GM23338 (cell line): ENCODE measurements at regions not wholly inside any gene's neighbourhood (a gene's known extent, or its start where the extent isn't known, plus 50 kb on each side); places are given as distances from the start of the nearest gene placed in this dataset.

Source experiments
- ATAC-seq: fragments of 200-7000 bp; cut with Tn5 transposase; 3 replicates; pipeline ENCODE4 v1.9.1; 2020
- DNase-seq: peaks from one replicate; pipeline ENCODE4 v3.0.0-alpha.2; 2015; ENCODE audit warnings: low spot score
- H2AFZ ChIP-seq: fragments of 200-600 bp; sonication (generic); 2 replicates; pipeline ENCODE4 v1.8.0; 2016; ENCODE audit warnings: antibody characterized with exemption, mild to moderate bottlenecking, moderate library complexity
- H3F3A ChIP-seq: fragments of 200-600 bp; sonication (generic); replicated peaks from 2 replicates; pipeline ENCODE4 v1.8.0; 2017; ENCODE audit warnings: antibody characterized with exemption, mixed run types, low read depth
- H3K27ac ChIP-seq: fragments of 200-600 bp; sonication (generic); 2 replicates; pipeline ENCODE4 v1.6.1; 2016; ENCODE audit warnings: low read depth
- H3K27me3 ChIP-seq: fragments of 200-600 bp; sonication (generic); 2 replicates; pipeline ENCODE4 v1.8.0; 2016; ENCODE audit warnings: mild to moderate bottlenecking, mixed run types, moderate library complexity; ENCODE audit not compliant: insufficient read depth
- H3K36me3 ChIP-seq: fragments of 200-600 bp; sonication (generic); 2 replicates; pipeline ENCODE4 v1.8.0; 2016; ENCODE audit warnings: mild to moderate bottlenecking; ENCODE audit not compliant: insufficient read depth
- H3K4me1 ChIP-seq: fragments of 200-600 bp; sonication (generic); 2 replicates; pipeline ENCODE4 v1.8.0; 2016; ENCODE audit warnings: mild to moderate bottlenecking, moderate library complexity; ENCODE audit not compliant: insufficient read depth
- H3K4me2 ChIP-seq: fragments of 200-600 bp; sonication (generic); 2 replicates; pipeline ENCODE4 v1.7.1; 2017; ENCODE audit warnings: mixed run types
- H3K4me3 ChIP-seq: fragments of 200-600 bp; sonication (generic); 2 replicates; pipeline ENCODE4 v1.6.1; 2016; ENCODE audit warnings: mixed run types
- H3K79me2 ChIP-seq: fragments of 200-600 bp; sonication (generic); replicated peaks from 2 replicates; pipeline ENCODE4 v1.8.0; 2017; ENCODE audit warnings: mild to moderate bottlenecking; ENCODE audit not compliant: insufficient read depth
- H3K9me2 ChIP-seq: fragments of 200-600 bp; sonication (generic); 2 replicates; pipeline ENCODE4 v1.8.0; 2017; ENCODE audit not compliant: insufficient read depth
- H4K20me1 ChIP-seq: fragments of 200-600 bp; sonication (generic); replicated peaks from 2 replicates; pipeline ENCODE4 v1.8.0; 2017; ENCODE audit warnings: mild to moderate bottlenecking; ENCODE audit not compliant: insufficient read depth
- H3K27ac Mint-ChIP-seq: 2 replicates; pipeline ENCODE4 v1.8.0; 2020; ENCODE audit warnings: inconsistent platforms, mild to moderate bottlenecking, moderate library complexity, mixed read lengths
- H3K27me3 Mint-ChIP-seq: 3 replicates; pipeline ENCODE4 v1.8.0; 2022; ENCODE audit warnings: low read depth, mild to moderate bottlenecking, moderate library complexity, mixed read lengths, inconsistent platforms; ENCODE audit not compliant: insufficient read depth, poor library complexity
- H3K36me3 Mint-ChIP-seq: 3 replicates; pipeline ENCODE4 v1.8.0; 2021; ENCODE audit warnings: low read depth, mild to moderate bottlenecking, inconsistent platforms, moderate library complexity, mixed read lengths
- H3K4me1 Mint-ChIP-seq: 3 replicates; pipeline ENCODE4 v1.8.0; 2020; ENCODE audit warnings: mild to moderate bottlenecking, inconsistent platforms, mixed read lengths
- H3K4me3 Mint-ChIP-seq: 3 replicates; pipeline ENCODE4 v1.8.0; 2021; ENCODE audit warnings: moderate library complexity, mild to moderate bottlenecking, inconsistent platforms, mixed read lengths
- H3K9me3 Mint-ChIP-seq: 3 replicates; pipeline ENCODE4 v1.8.0; 2020; ENCODE audit warnings: moderate library complexity, mild to moderate bottlenecking, inconsistent platforms, mixed read lengths
- CTCF ChIP-seq, 2 experiments: fragments of 200-600 bp in 1 of 2; sonication (generic) in 1 of 2; conservative IDR thresholded peaks; 2 replicates each; pipeline versions ENCODE4 v1.5.1 to v1.6.1; 2016 to 2017; ENCODE audit warnings: antibody characterized with exemption in 2 of 2, low read depth in 2 of 2, mild to moderate bottlenecking in 2 of 2, moderate library complexity in 1 of 2
- ETS1 ChIP-seq: IDR thresholded peaks from 2 replicates; pipeline ENCODE4 v1.6.1; 2016; ENCODE audit warnings: antibody characterized with exemption
- EZH2 ChIP-seq: fragments of 200-600 bp; sonication (generic); IDR thresholded peaks from one replicate; pipeline ENCODE4 v1.8.0; 2017; ENCODE audit warnings: antibody characterized with exemption, mild to moderate bottlenecking, low read depth; ENCODE audit not compliant: unreplicated experiment
- EZH2phosphoT487 ChIP-seq: fragments of 200-600 bp; sonication (generic); IDR thresholded peaks from one replicate; pipeline ENCODE4 v1.8.1; 2018; ENCODE audit warnings: antibody characterized with exemption; ENCODE audit not compliant: unreplicated experiment
- JUNB ChIP-seq: IDR thresholded peaks from one replicate; pipeline ENCODE4 v1.6.1; 2016; ENCODE audit warnings: antibody characterized with exemption; ENCODE audit not compliant: unreplicated experiment
- NANOG ChIP-seq: IDR thresholded peaks from 2 replicates; pipeline ENCODE4 v1.6.1; 2016; ENCODE audit warnings: antibody characterized with exemption, borderline replicate concordance
- POLR2AphosphoS5 ChIP-seq: IDR thresholded peaks from 2 replicates; pipeline ENCODE4 v1.6.1; 2016; ENCODE audit warnings: antibody characterized with exemption, low read depth
- REST ChIP-seq: IDR thresholded peaks from one replicate; pipeline ENCODE4 v1.6.1; 2018; ENCODE audit warnings: antibody characterized with exemption; ENCODE audit not compliant: unreplicated experiment
- STAT1 ChIP-seq: IDR thresholded peaks from one replicate; pipeline ENCODE4 v1.6.1; 2016; ENCODE audit warnings: antibody characterized with exemption; ENCODE audit not compliant: unreplicated experiment
- ZNF462 ChIP-seq: fragments of 250-450 bp; sonication (Bioruptor Pico); IDR thresholded peaks from 2 replicates; pipeline ENCODE4 v1.5.0; 2020; ENCODE audit warnings: mild to moderate bottlenecking, moderate library complexity

GRCh38 chr1:186761358-186761757 is 67.4 kb upstream of the PLA2G4A start:
- no peak overlapping the region for H3K4me2 ChIP-seq
- no peaks in the 10 kb centered on the region for H3K79me2 ChIP-seq
- DNase-seq (no peak), ATAC-seq (no peak)
- H3K27me3 ChIP-seq, result no peaks in the 10 kb centered on the region
- no peaks in the 10 kb centered on the region for H3F3A ChIP-seq
- Mint-ChIP-seq H3K4me3 (no peak overlapping the region), H3K4me1 (peaks cover 15% of the 10 kb centered on the region), H3K27ac (no peak overlapping the region; the same call in 1 of the 2 replicates), H3K9me3 (no peaks in the 10 kb centered on the region), H3K36me3 (no peaks in the 10 kb centered on the region), H3K27me3 (no peaks in the 10 kb centered on the region)
- no peaks in the 10 kb centered on the region for H3K4me1 ChIP-seq
- no peak overlapping the region for H3K27ac ChIP-seq
- H3K36me3 ChIP-seq, result no peaks in the 10 kb centered on the region
- H4K20me1 ChIP-seq, result no peaks in the 10 kb centered on the region
- H3K9me2 ChIP-seq, result 0 out of 2 replicates have a peak, but pooled peaks cover 4% of the 10 kb centered on the region
- TF ChIP-seq NANOG, result no peak
- no peak for TF ChIP-seq EZH2
- H2AFZ ChIP-seq, result no peak overlapping the region
- no peak overlapping the region for H3K4me3 ChIP-seq

- DNase-seq (no peak), ATAC-seq (no peak)
- Histone ChIP-seq H4K20me1 (no peaks in the 10 kb centered on the region), H3K27ac (no peak overlapping the region), H3K9me2 (peaks cover 2% of the 10 kb centered on the region; the same call in 1 of the 2 replicates), H3K79me2 (no peaks in the 10 kb centered on the region), H3K4me3 (no peak overlapping the region), H3K27me3 (no peaks in the 10 kb centered on the region), H3K4me1 (no peaks in the 10 kb centered on the region), H3K4me2 (no peak overlapping the region), H3K36me3 (no peaks in the 10 kb centered on the region), H2AFZ (no peak overlapping the region), H3F3A (no peaks in the 10 kb centered on the region)
- peak overlapping the region; percentile 51 for H3K27ac Mint-ChIP-seq
- peaks cover 15% of the 10 kb centered on the region for H3K4me1 Mint-ChIP-seq
- no peak overlapping the region for H3K4me3 Mint-ChIP-seq
- H3K36me3 Mint-ChIP-seq, result no peaks in the 10 kb centered on the region
- no peaks in the 10 kb centered on the region for H3K27me3 Mint-ChIP-seq
- no peaks in the 10 kb centered on the region for H3K9me3 Mint-ChIP-seq
- TF ChIP-seq JUNB (no peak), EZH2 (no peak), REST (no peak), STAT1 (no peak), CTCF (conservative IDR thresholded peaks at IDR 0.05; ENCODE audit: low read depth in 2 of 2) (no peak), POLR2AphosphoS5 (no peak), ZNF462 (CRISPR knock-in tag) (no peak), EZH2phosphoT487 (no peak), ETS1 (no peak)
These were observed 68.3 kb upstream of the PLA2G4A start for GRCh38 chr1:186760446-186760845.
